HepG2 (cell line): ENCODE measurements at regions not wholly inside any gene's neighbourhood (a gene's known extent, or its start where the extent isn't known, plus 50 kb on each side); places are given as distances from the start of the nearest gene placed in this dataset.

ENCODE experiments used
- ATAC-seq: fragments of 200-7000 bp; cut with Tn5 transposase; 3 replicates; pipeline ENCODE4 v1.9.1; 2020; ENCODE audit warnings: mild to moderate bottlenecking, moderate library complexity
- BruUV-seq: library from RNA; stranded (reverse); fragments of 400-500 nt; replicated peaks from 2 replicates; lab custom pipeline; 2021; lab: Mats Ljungman, UMichigan
- CTCF ChIA-PET: fragments of 300-600 bp; formaldehyde crosslinking; extraction: SDS; loops from one replicate; lab custom pipeline; 2021; ENCODE audit warnings: low total read pairs, inconsistent platforms, low intra/inter-chr PET ratio; lab: Yijun Ruan, JAX
- POLR2A ChIA-PET: fragments of 350-600 bp; sonication (Branson Sonifier 250); formaldehyde crosslinking; loops from one replicate; lab custom pipeline; 2020; ENCODE audit warnings: antibody characterized with exemption, inconsistent platforms; lab: Yijun Ruan, JAX
- DNase-seq: peaks from one replicate; pipeline ENCODE4 v3.0.0-alpha.2; 2015; ENCODE audit warnings: low spot score
- FAIRE-seq: peaks from 3 replicates; lab custom pipeline; 2011; peaks lifted over from hg19 to GRCh38; lab: Jason Lieb, UNC
- H2AFZ ChIP-seq: one replicate; pipeline ENCODE4 v1.6.1; 2011; ENCODE audit warnings: low read length, inconsistent platforms
- H3K27ac ChIP-seq: fragments of 300-600 bp; 3 replicates; pipeline ENCODE4 v1.8.0; 2011; ENCODE audit warnings: mixed run types, mild to moderate bottlenecking, mixed read lengths, low read length, inconsistent platforms; ENCODE audit not compliant: insufficient read depth; ENCODE audit errors: extremely low read length
- H3K27me3 ChIP-seq, 2 experiments: fragments of 200-600 bp in 1 of 2; 2 replicates in 1 of 2; 3 replicates in 1 of 2; pipeline versions ENCODE4 v1.6.0 to v1.8.0; 2011; ENCODE audit warnings: low read length in 2 of 2, mild to moderate bottlenecking in 2 of 2, moderate library complexity in 2 of 2, inconsistent platforms in 1 of 2; ENCODE audit not compliant: insufficient read depth in 2 of 2, control insufficient read depth in 1 of 2
- H3K36me3 ChIP-seq, 2 experiments: fragments of 200-600 bp in 1 of 2; replicated peaks in 1 of 2; 2 replicates in 1 of 2; 3 replicates in 1 of 2; pipeline versions ENCODE4 v1.5.1 to v1.8.0; 2011; ENCODE audit warnings: low read length in 2 of 2, inconsistent platforms in 1 of 2; ENCODE audit not compliant: insufficient read depth in 2 of 2, control insufficient read depth in 1 of 2
- H3K4me1 ChIP-seq: 2 replicates; pipeline ENCODE4 v1.5.1; 2012; ENCODE audit warnings: low read length, inconsistent platforms; ENCODE audit not compliant: insufficient read depth
- H3K4me2 ChIP-seq: 2 replicates; pipeline ENCODE4 v1.6.0; 2011; ENCODE audit warnings: low read depth, low read length, inconsistent platforms
- H3K4me3 ChIP-seq, 3 experiments: fragments of 200-600 bp in 1 of 3; sonication (generic), shearing (Covaris generic) in 1 of 3; replicated peaks in 1 of 3; 2 replicates each; pipeline ENCODE4 v1.5.1; 2011 to 2016; ENCODE audit warnings: low read length in 3 of 3, inconsistent platforms in 2 of 3, low read depth in 2 of 3, mild to moderate bottlenecking in 2 of 3, control low read depth in 1 of 3, mixed read lengths in 1 of 3; ENCODE audit not compliant: insufficient read depth in 1 of 3
- H3K79me2 ChIP-seq: one replicate; pipeline ENCODE4 v1.6.1; 2011; ENCODE audit warnings: low read length, inconsistent platforms; ENCODE audit not compliant: insufficient read depth
- H3K9ac ChIP-seq: 2 replicates; pipeline ENCODE4 v1.6.0; 2011; ENCODE audit warnings: mild to moderate bottlenecking, low read depth, low read length, inconsistent platforms; ENCODE audit not compliant: insufficient read depth
- H3K9me3 ChIP-seq: 2 replicates; pipeline ENCODE4 v1.5.1; 2012; ENCODE audit warnings: mild to moderate bottlenecking, low read length
- H4K20me1 ChIP-seq: 2 replicates; pipeline ENCODE4 v1.6.0; 2011; ENCODE audit warnings: inconsistent platforms, mild to moderate bottlenecking, low read length, moderate library complexity; ENCODE audit not compliant: insufficient read depth
- DNMT3B ChIP-seq: conservative IDR thresholded peaks from 2 replicates; pipeline ENCODE4 v1.6.1; 2016; ENCODE audit warnings: missing biosample characterization, control low read depth
- NRL ChIP-seq: sonication (generic); formaldehyde crosslinking; IDR thresholded peaks from 2 replicates; pipeline ENCODE4 v1.5.0; 2020; ENCODE audit warnings: missing genetic modification reagents, mild to moderate bottlenecking, moderate library complexity, borderline replicate concordance
- ONECUT2 ChIP-seq: sonication (generic); formaldehyde crosslinking; IDR thresholded peaks from 2 replicates; pipeline ENCODE4 v1.4.0; 2020; ENCODE audit warnings: missing genetic modification reagents
- PRPF4 ChIP-seq: fragments of 200-400 bp; formaldehyde crosslinking; IDR thresholded peaks from 2 replicates; pipeline ENCODE4 v1.6.1; 2016; ENCODE audit warnings: low read length, low read depth; ENCODE audit not compliant: poor library complexity, severe bottlenecking
- SETDB1 ChIP-seq: sonication (generic); formaldehyde crosslinking; IDR thresholded peaks from 2 replicates; pipeline ENCODE4 v1.5.1; 2020; ENCODE audit warnings: missing genetic modification reagents, mild to moderate bottlenecking, borderline replicate concordance
- SMC3 ChIP-seq: IDR thresholded peaks from 2 replicates; pipeline ENCODE4 v1.6.1; 2011; ENCODE audit warnings: low read length, improper control_type of control experiment
- SNAPC2 ChIP-seq: sonication (generic); formaldehyde crosslinking; IDR thresholded peaks from 2 replicates; pipeline ENCODE4 v1.8.1; 2022; ENCODE audit warnings: mild to moderate bottlenecking, missing genetic modification reagents
- TARDBP ChIP-seq: sonication (generic); formaldehyde crosslinking; IDR thresholded peaks from 2 replicates; pipeline ENCODE4 v1.8.0; 2022; ENCODE audit warnings: mild to moderate bottlenecking, missing genetic modification reagents
- TBX3 ChIP-seq: fragments of 450-650 bp; IDR thresholded peaks from 2 replicates; pipeline ENCODE4 v1.6.1; 2017; ENCODE audit warnings: antibody characterized with exemption, mild to moderate bottlenecking, inconsistent platforms, borderline replicate concordance
- THAP8 ChIP-seq: sonication (generic); formaldehyde crosslinking; IDR thresholded peaks from 2 replicates; pipeline ENCODE4 v1.5.1; 2020; ENCODE audit warnings: missing genetic modification reagents, mild to moderate bottlenecking, borderline replicate concordance
- ZFYVE20 ChIP-seq: sonication (generic); formaldehyde crosslinking; IDR thresholded peaks from 2 replicates; pipeline ENCODE4 v1.8.0; 2023; ENCODE audit warnings: low read depth, mild to moderate bottlenecking, moderate library complexity, missing genetic modification reagents, borderline replicate concordance
- ZMYM4 ChIP-seq: sonication (generic); formaldehyde crosslinking; IDR thresholded peaks from 2 replicates; pipeline ENCODE4 v1.8.1; 2023; ENCODE audit warnings: mild to moderate bottlenecking, missing genetic modification reagents
- ZNF143 ChIP-seq: sonication (generic); formaldehyde crosslinking; IDR thresholded peaks from 2 replicates; pipeline ENCODE4 v1.4.0; 2020; ENCODE audit warnings: missing genetic modification reagents
- ZNF687 ChIP-seq: sonication (generic); formaldehyde crosslinking; IDR thresholded peaks from 2 replicates; pipeline ENCODE4 v1.5.1; 2020; ENCODE audit warnings: mild to moderate bottlenecking, missing genetic modification reagents, moderate library complexity
- WGBS: methylation state at CpG from one replicate; pipeline ENCODE4 v1.1.6; 2017; ENCODE audit warnings: low lambda C conversion rate; 5-methylcytosine and 5-hydroxymethylcytosine counted together
- in situ Hi-C: cut with HindIII; loops from 2 replicates; pipeline ENCODE4 v1.10.0; 2017; ENCODE audit warnings: low pct_unique_long_range_greater_than_20kb; ENCODE audit not compliant: extremely low pct_ligation_motif_present
- intact Hi-C: fragments of 100-400 bp; cut with micrococcal nuclease; formaldehyde crosslinking; loops from one replicate; pipeline ENCODE4 v1.10.0; 2022; ENCODE audit not compliant: unreplicated experiment

DNA sequence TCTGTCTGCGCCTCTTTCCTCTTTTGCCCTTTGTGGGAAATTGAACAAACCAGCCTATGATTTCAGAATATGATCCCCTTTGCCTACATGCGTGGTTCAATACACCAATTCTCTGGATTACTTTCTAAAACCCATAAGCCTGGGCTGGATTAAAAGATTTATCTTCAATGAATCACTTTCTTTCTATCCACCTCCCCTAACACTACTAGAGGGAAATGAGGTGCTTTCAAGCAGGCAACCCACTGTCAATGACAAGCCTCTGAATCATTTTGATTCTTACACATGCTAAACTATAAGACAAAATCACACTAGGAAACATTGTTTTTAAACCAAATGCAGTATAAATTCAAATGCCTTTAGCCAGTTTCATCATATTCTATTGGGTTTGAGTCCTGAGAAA is 257.5 kb downstream of the AGTPBP1 start:
- no peak overlapping the region for H2AFZ ChIP-seq
- H3K36me3 ChIP-seq = no peaks in the 10 kb centered on the region
- no peaks in the 10 kb centered on the region for H3K9me3 ChIP-seq
- no peak overlapping the region for H3K4me3 ChIP-seq
- no peak for ATAC-seq
- H3K27me3 ChIP-seq = no peaks in the 10 kb centered on the region; a peak in 2 of 5 replicates
- no peak overlapping the region for H3K4me2 ChIP-seq
- H3K4me1 ChIP-seq = no peaks in the 10 kb centered on the region
- in situ Hi-C loops = no loop called here
- no peak for DNase-seq
- POLR2A ChIA-PET = no interaction called here
- no peaks in the 10 kb centered on the region for H4K20me1 ChIP-seq
- intact Hi-C loops = no loop called here
- no peak for FAIRE-seq
- no peak overlapping the region for H3K9ac ChIP-seq
- WGBS = 5% methylated on average over 2 of the region's 2 CpGs
- BruUV-seq = no TSS peak
- no peaks in the 10 kb centered on the region for H3K79me2 ChIP-seq
- CTCF ChIA-PET = no interaction called here
- TF ChIP-seq SMC3 = no peak
- TF ChIP-seq ZFYVE20 (CRISPR knock-in tag) = no peak
- no peak for TF ChIP-seq SETDB1 (CRISPR knock-in tag)
- no peak for TF ChIP-seq NRL (CRISPR knock-in tag)
- no peak for TF ChIP-seq ZMYM4 (CRISPR knock-in tag)
- H3K27ac ChIP-seq = no peak overlapping the region

- no peak for DNase-seq
- Histone ChIP-seq H3K79me2 (no peaks in the 10 kb centered on the region), H3K4me3 (no peak overlapping the region), H2AFZ (no peak overlapping the region), H3K4me1 (no peaks in the 10 kb centered on the region), H3K36me3 (no peaks in the 10 kb centered on the region), H3K27ac (no peak overlapping the region), H3K9me3 (no peaks in the 10 kb centered on the region), H3K4me2 (no peak overlapping the region), H3K27me3 (peaks cover 0 to 5% of the 10 kb centered on the region in 2 experiments; a peak in 2 of 5 replicates), H3K9ac (no peak overlapping the region), H4K20me1 (no peaks in the 10 kb centered on the region)
- ChIA-PET POLR2A (no interaction called here), CTCF (no interaction called here)
- ATAC-seq = no peak
- no TSS peak for BruUV-seq
- WGBS = 16% methylated on average over 4 of the region's 4 CpGs
- FAIRE-seq = no peak
- TF ChIP-seq ZNF143 = no peak
- no peak for TF ChIP-seq DNMT3B (CRISPR knock-in tag)
- TF ChIP-seq ONECUT2 (CRISPR knock-in tag) = no peak
- no peak for TF ChIP-seq TARDBP (CRISPR knock-in tag)
- TF ChIP-seq ZNF687 (CRISPR knock-in tag) = no peak
- no peak for TF ChIP-seq TBX3
- TF ChIP-seq SNAPC2 = no peak
- TF ChIP-seq PRPF4 = no peak
- no peak for TF ChIP-seq THAP8
- in situ Hi-C loops = no loop called here
- intact Hi-C loops = no loop called here
These were observed 258.5 kb downstream of the AGTPBP1 start for GRCh38 chr9:85483208-85483607.
